ENCODE measurements at regions not wholly inside any gene's neighbourhood (a gene's known extent, or its start where the extent isn't known, plus 50 kb on each side); places are given as distances from the start of the nearest gene placed in this dataset.

GRCh38 chr12:43294916-43295315 is 257.1 kb downstream of the ADAMTS20 start:
- Histone ChIP-seq H3K27ac (no peak overlapping the region), H3K36me3 (no peaks in the 10 kb centered on the region), H3K4me3 (no peak overlapping the region), H3K4me1 (replicated peaks) (no peaks in the 10 kb centered on the region), H3K27me3 (replicated peaks; ENCODE audit: insufficient read depth) (no peaks in the 10 kb centered on the region), H3K9me3 (no peaks in the 10 kb centered on the region)
- no peak for TF ChIP-seq CTCF (IDR thresholded peaks at IDR 0.05)
- no peak for TF ChIP-seq POLR2A (IDR thresholded peaks at IDR 0.05)
- TF ChIP-seq POLR2AphosphoS5 (IDR thresholded peaks at IDR 0.05), result no peak
- intact Hi-C loops (cut with DNase I), result no loop called here
- DNase-seq (ENCODE audit: low spot score), result no peak
- WGBS, result 66% methylated on average over 2 of the region's 2 CpGs

GRCh38 chr12:43294147-43294546 is 257.9 kb downstream of the ADAMTS20 start:
- no peaks in the 10 kb centered on the region for H3K4me1 ChIP-seq (replicated peaks)
- no peak for DNase-seq (ENCODE audit: low spot score)
- 72% methylated on average over 4 of the region's 4 CpGs for WGBS
- intact Hi-C loops (cut with DNase I), result no loop called here
- TF ChIP-seq CTCF (IDR thresholded peaks at IDR 0.05) (no peak), POLR2A (IDR thresholded peaks at IDR 0.05) (no peak), POLR2AphosphoS5 (IDR thresholded peaks at IDR 0.05) (no peak)
- no peak overlapping the region for H3K27ac ChIP-seq
- H3K4me3 ChIP-seq, result no peak overlapping the region
- H3K9me3 ChIP-seq, result no peaks in the 10 kb centered on the region
- H3K27me3 ChIP-seq (replicated peaks; ENCODE audit: insufficient read depth), result no peaks in the 10 kb centered on the region
- H3K36me3 ChIP-seq, result no peaks in the 10 kb centered on the region

- WGBS, result 75% methylated on average over 3 of the region's 3 CpGs
- Histone ChIP-seq H3K4me3 (no peak overlapping the region), H3K9me3 (no peaks in the 10 kb centered on the region), H3K27me3 (replicated peaks; ENCODE audit: insufficient read depth) (no peaks in the 10 kb centered on the region), H3K36me3 (no peaks in the 10 kb centered on the region), H3K27ac (no peak overlapping the region), H3K4me1 (replicated peaks) (no peaks in the 10 kb centered on the region)
- no peak for DNase-seq (ENCODE audit: low spot score)
- no peak for TF ChIP-seq CTCF (IDR thresholded peaks at IDR 0.05)
- no peak for TF ChIP-seq POLR2A (IDR thresholded peaks at IDR 0.05)
- no peak for TF ChIP-seq POLR2AphosphoS5 (IDR thresholded peaks at IDR 0.05)
- intact Hi-C loops (cut with DNase I), result no loop called here
These were observed 258.6 kb downstream of the ADAMTS20 start for GRCh38 chr12:43293396-43293795.

GRCh38 chr12:43292699-43293098 is 259.3 kb downstream of the ADAMTS20 start:
- DNase-seq (ENCODE audit: low spot score), result no peak
- Histone ChIP-seq H3K36me3 (no peaks in the 10 kb centered on the region), H3K4me3 (no peak overlapping the region), H3K27ac (no peak overlapping the region), H3K4me1 (replicated peaks) (no peaks in the 10 kb centered on the region), H3K9me3 (no peaks in the 10 kb centered on the region), H3K27me3 (replicated peaks; ENCODE audit: insufficient read depth) (no peaks in the 10 kb centered on the region)
- 79% methylated on average over 2 of the region's 2 CpGs for WGBS
- intact Hi-C loops (cut with DNase I), result no loop called here
- TF ChIP-seq POLR2A (IDR thresholded peaks at IDR 0.05), result no peak
- TF ChIP-seq POLR2AphosphoS5 (IDR thresholded peaks at IDR 0.05), result no peak
- no peak for TF ChIP-seq CTCF (IDR thresholded peaks at IDR 0.05)

- WGBS, result 92% methylated on average over 3 of the region's 3 CpGs
- intact Hi-C loops (cut with DNase I), result no loop called here
- Histone ChIP-seq H3K36me3 (no peaks in the 10 kb centered on the region), H3K27me3 (replicated peaks; ENCODE audit: insufficient read depth) (no peaks in the 10 kb centered on the region), H3K4me1 (replicated peaks) (no peaks in the 10 kb centered on the region), H3K9me3 (no peaks in the 10 kb centered on the region), H3K27ac (no peak overlapping the region), H3K4me3 (no peak overlapping the region)
- no peak for DNase-seq (ENCODE audit: low spot score)
- TF ChIP-seq CTCF (IDR thresholded peaks at IDR 0.05) (no peak), POLR2AphosphoS5 (IDR thresholded peaks at IDR 0.05) (no peak), POLR2A (IDR thresholded peaks at IDR 0.05) (no peak)
These were observed 260.5 kb downstream of the ADAMTS20 start for GRCh38 chr12:43291516-43291915.

Measured in prostate gland (tissue), 2 donors.